NT2/D1 (cell line): ENCODE measurements at regions not wholly inside any gene's neighbourhood (a gene's known extent, or its start where the extent isn't known, plus 50 kb on each side); places are given as distances from the start of the nearest gene placed in this dataset.
"Not testable (repeated sequence)": the region's sequence is repeated elsewhere in the genome, so short reads cannot be mapped to it uniquely, and the experiment has no call there.

Experiments
- SUZ12 ChIP-seq: IDR thresholded peaks from 2 replicates; pipeline ENCODE4 v1.6.1; 2011; ENCODE audit not compliant: insufficient read length, insufficient read depth; ENCODE audit errors: extremely low read depth
- YY1 ChIP-seq: IDR thresholded peaks from 2 replicates; pipeline ENCODE4 v1.6.1; 2011; ENCODE audit not compliant: insufficient read length, insufficient read depth
- ZNF274 ChIP-seq: IDR thresholded peaks from 2 replicates; pipeline ENCODE4 v1.6.1; 2011; ENCODE audit warnings: mild to moderate bottlenecking, low read depth, low read length

- not testable (repeated sequence) for TF ChIP-seq ZNF274, SUZ12, YY1
Observed at GRCh38 chr6:27146456-27146705, 101.1 kb upstream of the PRSS16 start.
